GM21723 (cell line): ENCODE measurements at regions not wholly inside any gene's neighbourhood (a gene's known extent, or its start where the extent isn't known, plus 50 kb on each side); places are given as distances from the start of the nearest gene placed in this dataset.
"Not testable (repeated sequence)": the region's sequence is repeated elsewhere in the genome, so short reads cannot be mapped to it uniquely, and the experiment has no call there.

Experiments used
- ATAC-seq: cut with Tn5 transposase; IDR thresholded peaks from one replicate; pipeline ENCODE4 v1.9.1; 2021; ENCODE audit warnings: mild to moderate bottlenecking, moderate library complexity; ENCODE audit not compliant: unreplicated experiment

DNA sequence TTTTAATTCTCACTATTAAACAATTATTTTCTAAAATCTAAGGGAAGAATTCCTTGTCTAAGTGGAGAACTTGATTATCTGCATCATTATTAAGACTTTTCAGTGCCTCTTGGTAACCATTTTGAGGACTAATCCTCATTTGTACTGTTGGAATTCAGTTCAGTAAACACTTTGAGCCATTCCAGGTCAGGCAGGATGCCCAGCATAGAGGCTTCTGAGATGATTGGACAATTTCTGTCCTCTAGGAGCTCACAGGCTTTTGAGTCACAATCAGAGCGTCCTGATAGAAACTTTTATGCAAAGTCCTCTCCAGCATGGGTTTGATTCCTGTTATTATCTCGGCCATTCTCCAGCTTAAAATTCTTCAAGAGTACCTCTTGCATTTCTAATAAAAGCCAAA is 1304.6 kb downstream of the EPHA7 start:
- no peak for ATAC-seq

DNA sequence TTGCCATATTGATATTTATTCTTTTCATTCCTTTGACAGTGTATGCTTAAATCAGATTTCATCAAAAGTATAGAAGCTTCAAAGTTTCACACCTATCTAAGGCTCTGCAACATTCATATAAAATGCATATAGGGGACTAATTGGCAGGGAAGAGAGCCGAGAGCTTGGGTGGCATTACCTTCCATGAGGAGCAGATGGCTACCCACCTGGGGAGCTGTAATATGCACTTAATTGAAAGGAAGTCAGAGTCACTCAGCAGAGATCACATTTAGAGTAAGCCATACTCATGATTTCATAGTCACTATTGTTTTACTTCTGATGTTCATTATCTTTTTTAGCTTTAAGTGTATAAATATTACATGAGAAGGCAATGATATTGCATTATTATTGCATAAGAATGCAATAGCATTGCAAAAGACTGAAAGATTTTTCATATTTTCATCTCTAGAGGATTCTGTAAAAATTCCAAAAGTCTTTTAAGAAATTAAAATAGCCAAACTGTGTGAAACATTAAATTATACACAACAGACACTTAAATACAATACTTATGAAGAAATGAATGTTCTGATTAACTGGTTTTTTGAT is 1305.2 kb downstream of the EPHA7 start:
- no peak for ATAC-seq

DNA sequence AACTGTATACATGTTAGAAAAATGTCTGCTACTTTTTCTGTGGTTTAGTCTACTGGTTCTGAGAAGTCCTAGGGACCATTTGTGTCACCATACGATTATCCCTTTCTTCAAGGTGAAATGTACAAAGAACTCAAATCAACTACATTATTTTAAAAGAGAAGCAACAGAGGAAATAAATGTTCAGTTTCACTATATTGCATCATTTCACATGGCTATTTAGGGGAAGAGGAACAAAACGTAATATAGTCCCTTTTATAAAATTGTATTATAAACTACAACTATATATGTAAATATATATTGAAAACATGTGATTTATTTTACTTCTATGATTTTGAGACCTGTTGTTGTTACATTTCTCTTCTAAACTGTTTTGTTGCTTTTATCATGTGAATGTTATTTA is 1308.0 kb downstream of the EPHA7 start:
- no peak for ATAC-seq

DNA sequence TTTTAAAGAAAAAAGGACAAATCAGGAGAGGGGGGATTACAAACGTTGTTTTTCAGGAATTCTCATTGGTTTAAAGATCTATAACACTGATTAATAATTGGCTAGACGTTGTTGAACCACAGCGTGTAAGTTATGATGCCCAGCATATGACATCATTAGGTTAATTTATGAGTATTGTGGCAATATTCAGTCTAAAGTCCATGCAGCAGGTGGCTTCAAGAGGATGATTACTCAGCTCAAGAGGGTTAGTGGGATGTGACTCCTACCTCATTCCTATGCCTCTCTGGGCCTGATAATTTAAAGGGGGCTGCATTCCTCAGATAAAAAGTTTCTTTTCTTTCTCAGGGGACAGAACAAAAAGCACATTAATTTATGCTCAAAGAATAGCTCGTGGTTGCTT is 1309.0 kb downstream of the EPHA7 start:
- ATAC-seq = no peak

DNA sequence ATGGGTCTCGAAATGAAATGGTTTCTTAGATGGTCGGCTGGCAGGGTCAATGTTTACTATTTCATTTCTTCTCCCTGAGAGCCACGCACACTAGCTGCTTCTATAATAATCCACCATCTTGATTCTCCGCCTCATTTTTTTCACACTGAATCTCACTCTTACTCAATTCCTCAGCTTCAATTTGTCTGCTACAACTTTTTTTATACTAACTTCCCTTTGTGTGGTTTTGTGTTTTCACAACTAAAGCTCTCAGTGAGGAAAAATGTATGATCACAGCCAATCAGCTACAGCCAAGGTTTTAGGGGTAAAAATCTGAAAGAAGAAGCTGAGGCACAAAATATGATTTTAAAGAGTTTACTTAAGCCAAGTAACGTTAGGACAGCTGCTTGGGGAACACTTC is 1309.4 kb downstream of the EPHA7 start:
- no peak for ATAC-seq

DNA sequence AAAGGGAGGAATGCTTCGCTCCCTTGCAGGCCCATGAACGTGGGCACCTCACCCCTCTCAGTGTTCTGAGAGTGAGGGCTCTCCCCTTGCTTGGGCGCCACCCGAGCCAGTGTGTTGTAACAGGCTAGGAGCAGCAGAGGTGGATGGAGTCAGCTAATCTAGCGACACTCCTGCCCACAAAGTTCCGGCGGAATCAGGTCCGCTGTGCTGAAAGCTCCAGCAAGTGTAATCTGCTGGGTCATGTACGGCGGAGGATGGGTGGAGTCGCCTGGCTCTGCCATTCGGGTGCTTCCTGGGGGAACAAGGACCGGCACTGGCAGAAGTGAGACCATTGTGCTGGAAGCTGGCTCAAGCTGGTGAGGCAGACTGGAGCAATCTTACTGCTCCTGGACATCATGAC is 1310.1 kb downstream of the EPHA7 start:
- ATAC-seq = no peak

DNA sequence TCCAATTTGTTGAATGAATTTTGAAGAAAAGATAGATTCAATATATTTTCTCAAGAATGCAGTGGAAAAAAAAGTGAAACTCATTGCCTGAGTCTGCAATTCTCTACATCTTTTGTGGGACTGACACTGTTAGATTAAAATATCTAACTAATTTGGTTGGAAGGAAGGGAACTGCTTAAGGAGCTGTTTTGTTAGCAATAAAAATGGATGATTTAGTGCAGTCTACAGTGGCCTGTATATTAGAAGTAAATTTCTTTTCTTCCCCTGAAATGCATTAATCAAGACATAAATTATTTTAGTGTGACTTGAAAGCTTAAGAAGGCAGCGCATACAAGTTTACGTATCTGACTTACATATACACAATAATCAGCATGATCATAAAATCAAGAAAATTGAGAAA is 1332.6 kb downstream of the EPHA7 start:
- ATAC-seq = no peak

DNA sequence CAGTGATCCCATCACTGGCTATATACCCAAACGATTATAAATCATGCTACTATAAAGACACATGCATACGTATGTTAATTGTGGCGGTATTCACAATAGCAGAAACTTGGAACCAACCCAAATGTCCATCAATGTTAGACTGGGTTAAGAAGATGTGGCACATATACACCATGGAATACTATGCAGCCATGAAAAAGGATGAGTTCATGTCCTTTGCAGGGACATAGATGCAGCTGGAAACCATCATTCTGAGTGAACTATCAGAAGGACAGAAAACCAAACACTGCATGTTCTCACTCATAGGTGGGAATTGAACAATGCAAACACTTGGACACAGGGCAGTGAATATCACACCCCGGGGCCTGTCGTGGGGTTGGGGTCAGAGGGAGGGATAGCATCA is 1335.4 kb downstream of the EPHA7 start:
- ATAC-seq = not testable (repeated sequence)

DNA sequence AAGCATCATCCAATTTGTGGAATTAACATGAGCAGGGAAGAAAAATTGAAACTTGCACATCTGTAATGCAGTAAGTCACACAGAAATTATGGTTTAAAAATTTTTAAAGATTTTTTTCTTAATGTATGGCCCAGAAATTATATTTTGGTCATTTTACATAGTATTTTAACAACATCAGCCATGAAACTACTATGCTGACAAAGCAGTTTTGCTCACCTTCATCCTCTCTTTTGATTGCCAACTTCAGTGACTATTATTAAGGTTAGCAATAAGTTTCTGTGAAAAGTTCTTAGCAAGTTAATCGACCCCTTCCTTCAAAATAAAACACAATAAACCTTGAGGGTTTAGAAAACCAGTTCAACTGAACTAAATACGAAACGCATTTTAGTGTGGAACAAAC is 1347.0 kb downstream of the EPHA7 start:
- no peak for ATAC-seq

DNA sequence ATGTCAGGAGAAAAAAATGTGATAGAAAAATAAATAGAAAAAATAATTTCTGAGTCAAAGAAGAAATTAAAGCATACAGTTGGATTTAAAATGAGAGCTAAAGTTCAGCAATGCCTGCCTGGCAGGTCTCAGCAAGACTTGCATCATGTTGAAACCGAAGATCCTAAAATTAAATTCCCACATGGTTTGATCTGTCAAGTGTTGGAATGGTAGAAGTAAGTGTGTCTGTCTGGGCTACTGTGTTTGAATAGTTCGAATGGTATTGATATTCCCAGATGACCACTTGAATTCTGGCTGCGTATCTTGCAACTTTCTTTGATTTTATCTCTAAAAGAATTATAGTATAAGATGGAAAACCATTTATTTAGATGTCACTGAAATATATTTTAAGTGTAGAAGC is 1349.6 kb downstream of the EPHA7 start:
- ATAC-seq = no peak

DNA sequence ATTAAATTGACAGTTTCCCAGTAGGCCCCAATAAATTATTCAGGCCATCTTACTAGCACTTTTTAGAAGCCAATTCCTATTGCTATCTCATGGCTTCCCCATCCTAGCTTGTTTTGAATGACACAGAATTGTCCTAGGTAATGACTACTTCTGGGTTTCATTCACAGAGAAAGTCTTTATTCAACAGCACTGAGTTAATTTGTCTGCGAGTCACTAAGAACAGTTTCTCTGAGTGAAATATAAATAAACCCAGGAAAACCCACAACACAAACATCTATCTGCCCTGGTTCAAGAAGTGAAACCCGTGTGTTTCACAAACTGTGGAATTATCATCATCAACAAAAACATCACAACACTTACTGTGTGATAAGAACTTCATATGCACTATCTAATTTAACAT is 1366.8 kb downstream of the EPHA7 start:
- no peak for ATAC-seq

DNA sequence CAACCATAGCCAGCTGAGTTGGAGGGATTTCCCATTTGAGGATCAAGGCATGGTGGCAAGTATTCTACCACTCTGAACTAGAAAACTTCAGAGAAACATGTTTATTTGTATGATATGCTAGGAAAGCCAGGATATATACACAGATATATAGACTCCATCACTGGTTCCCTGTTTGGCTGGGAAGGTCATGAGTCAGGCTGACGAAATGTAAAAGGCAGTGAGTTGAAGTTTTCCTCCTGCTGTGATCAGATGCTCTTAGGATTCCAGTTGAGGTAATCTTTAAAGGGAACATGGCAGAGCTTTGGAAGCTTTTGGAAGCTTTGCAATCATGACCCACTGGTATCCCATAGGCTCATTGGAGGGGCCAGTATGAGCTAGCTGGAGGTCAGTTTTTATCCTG is 1369.1 kb downstream of the EPHA7 start:
- ATAC-seq = no peak

DNA sequence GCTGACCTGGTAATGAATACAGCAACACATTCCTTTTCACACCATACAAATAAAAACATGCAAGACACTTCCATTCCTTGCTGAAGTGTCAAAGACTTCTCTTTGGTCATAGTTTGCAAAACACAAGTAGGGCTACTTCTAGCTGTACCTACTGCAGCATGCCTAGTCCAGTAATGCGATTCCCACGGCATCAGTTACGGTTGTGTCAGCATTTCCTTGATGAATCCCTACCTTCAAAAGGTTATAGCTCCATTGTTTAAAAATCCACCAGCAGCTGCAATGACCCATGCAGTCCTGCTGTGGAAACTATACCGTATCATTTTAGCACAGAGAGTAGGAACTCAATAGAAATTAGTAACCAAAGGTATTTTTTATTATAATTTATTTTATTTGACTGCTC is 1371.5 kb downstream of the EPHA7 start:
- ATAC-seq = no peak

DNA sequence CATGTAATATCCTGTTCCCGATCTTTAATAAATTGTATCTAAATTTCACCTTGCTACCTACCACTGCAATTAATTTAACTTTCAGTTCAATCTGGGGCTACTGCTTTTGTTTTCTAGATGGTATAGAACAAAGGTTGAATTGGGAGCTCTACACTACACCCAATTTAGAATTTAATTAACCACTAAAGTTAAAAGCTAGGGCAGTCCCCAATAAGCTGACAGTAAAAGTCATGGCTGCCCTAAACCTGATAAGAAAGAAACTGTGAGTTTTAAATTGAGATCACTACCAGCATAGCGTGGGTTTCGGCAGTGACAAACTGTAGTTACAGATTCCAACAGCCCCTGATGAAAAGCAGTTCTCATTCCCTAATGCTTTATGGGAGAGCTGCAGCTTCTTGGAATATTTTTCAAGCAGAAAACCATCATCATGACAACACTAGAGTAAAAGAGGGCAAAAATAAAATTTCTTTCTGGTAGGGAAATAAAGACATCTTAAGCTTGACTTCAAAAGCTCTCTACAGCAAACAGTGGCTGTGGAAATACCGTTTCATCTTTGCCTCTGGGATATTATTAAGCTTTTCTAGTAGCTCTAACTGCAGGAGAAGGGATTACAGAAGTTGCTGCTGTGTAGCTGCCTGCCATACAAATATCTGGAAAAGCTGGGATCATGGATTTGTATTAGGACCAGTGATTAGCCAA is 1372.1 kb downstream of the EPHA7 start:
- no peak for ATAC-seq

DNA sequence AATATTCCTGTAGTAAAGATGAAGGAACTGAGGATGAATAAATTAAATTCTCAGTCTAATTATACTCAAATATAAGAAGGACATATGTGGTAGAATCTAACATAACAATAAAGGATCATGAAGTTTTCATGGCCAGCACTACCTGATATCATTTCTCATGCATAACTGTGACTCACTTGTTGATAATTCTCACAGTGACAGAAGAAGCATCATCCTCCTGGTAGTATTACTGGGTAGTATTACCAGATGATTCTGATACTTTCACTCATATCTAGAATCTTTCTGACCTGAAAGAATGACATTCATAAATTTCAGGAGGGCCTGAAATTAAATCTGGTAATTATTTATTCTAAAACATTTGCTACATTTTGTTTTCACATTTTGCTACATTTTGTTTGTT is 1375.0 kb downstream of the EPHA7 start:
- ATAC-seq = no peak

DNA sequence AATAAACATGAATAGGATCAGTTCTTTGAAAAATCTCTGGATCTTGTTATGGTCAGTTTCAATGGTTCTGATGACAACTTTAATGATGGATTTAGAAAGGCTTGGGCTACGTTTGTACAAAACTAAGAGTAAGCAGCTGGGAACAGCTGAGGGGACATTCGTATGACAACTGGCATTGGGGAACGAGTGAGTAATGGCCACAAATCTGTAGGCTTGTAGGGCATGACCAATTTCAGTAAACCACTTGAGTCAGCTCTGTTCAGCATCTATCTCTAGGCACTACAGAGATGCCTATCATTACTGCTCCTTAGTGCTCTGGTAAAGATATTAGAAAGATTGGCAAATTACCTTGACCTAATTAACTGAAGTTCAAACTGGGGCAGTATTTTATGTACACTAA is 1375.6 kb downstream of the EPHA7 start:
- no peak for ATAC-seq

DNA sequence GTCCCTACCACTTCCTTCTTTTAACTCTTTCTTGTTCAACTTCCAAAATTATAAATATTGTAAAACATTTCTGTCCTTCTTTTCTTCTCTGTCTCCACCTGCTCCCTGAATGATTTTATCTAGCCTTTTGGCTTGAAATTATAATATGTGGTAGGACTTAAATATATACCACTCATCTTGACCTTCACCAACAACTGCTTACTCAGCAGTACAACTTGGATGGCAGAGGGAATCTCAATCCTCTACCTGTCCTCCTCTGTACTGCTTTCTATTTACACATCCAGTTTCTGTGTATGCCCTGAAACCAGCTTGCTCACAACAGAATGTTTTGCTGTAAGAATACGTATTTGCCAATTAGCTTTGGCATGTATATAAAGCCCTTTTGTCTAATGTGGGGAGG is 1392.5 kb downstream of the EPHA7 start:
- no peak for ATAC-seq

DNA sequence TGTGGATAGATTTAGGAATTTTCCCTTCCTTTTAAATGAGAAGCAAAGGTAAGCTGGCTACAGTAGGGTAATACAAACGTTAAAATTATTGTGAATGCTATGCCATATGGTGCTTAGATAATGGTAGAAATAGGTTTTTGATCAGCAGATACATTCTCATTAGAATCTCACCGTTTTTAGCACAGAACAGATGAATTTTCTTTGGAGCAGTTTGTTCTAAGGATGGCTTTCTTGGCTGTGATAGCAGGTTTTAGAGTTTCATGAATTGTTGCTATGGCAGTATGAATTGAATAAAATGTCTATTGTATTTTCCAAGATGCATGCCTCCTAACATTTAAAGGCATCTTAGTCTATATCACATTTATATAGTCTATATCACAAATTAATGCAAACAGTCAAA is 1394.5 kb downstream of the EPHA7 start:
- no peak for ATAC-seq

DNA sequence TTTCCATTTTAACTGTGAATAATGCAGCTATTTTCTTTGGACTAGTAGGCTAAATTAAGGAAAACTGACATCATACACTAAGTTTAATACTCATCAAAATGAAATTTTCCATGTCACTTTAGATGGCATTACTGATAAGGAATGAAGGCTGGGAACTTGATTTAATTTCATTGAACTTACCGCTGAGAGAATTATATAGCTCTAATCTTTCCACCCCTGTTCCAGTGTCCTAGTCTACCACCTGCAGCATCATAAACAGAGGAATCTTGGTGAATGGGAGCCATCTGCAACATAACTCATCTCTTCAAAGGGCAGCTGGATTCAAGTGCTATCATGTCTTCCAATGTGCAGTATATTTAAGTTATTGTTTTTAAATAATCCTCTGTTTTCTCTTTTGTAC is 1395.2 kb downstream of the EPHA7 start:
- ATAC-seq = no peak

DNA sequence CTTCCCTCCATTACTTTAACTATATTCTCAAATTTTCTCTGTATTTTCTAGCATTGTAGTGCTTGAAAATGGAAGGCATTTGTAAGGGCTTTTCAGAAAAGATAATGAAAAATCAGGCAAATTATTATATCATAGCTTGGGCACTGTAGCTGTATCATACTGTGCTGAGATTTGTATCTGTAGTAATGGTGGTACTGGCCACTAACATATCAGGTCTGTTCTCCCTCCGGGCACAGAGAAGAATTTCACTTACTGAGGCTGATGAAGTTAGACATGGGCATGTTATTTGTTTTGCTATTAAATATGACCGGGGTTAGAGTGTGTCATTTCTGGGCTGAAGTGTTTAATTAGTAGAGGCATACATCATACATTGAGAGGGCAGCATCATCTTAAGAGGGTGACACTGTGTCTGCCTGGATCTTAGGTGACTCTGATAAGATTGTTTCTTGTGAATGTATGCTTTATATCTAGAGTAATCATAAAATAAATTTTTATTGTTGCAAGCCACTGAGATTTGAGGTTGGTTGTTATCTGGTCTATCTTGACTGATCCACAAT is 1395.9 kb downstream of the EPHA7 start:
- no peak for ATAC-seq

DNA sequence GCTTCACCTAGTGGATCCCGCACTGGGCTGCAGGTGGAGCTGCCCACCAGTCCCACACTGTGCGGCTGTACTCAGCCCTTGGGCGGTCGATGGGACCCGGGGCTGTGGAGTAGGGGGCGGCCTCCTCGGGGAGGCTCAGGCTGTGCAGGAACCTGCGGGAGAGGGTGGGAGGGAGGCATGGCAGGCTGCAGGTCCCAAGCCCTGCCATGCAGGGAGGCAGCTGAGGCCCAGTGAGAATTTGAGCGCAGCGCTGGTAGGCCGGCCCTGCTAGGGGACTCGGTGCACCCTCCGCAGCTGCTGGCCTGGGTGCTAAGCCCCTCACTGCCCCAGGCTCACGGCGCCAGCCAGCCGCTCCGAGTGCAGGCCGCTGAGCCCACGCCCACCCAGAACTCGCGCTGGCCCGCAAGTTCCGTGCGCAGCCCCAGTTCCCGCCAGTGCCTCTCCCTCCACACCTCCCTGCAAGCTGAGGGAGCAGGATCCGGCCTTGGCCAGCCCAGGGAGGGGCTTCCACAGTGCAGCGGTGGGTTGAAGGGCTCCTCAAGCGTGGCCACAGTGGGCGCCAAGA is 1407.6 kb downstream of the EPHA7 start:
- ATAC-seq = no peak

DNA sequence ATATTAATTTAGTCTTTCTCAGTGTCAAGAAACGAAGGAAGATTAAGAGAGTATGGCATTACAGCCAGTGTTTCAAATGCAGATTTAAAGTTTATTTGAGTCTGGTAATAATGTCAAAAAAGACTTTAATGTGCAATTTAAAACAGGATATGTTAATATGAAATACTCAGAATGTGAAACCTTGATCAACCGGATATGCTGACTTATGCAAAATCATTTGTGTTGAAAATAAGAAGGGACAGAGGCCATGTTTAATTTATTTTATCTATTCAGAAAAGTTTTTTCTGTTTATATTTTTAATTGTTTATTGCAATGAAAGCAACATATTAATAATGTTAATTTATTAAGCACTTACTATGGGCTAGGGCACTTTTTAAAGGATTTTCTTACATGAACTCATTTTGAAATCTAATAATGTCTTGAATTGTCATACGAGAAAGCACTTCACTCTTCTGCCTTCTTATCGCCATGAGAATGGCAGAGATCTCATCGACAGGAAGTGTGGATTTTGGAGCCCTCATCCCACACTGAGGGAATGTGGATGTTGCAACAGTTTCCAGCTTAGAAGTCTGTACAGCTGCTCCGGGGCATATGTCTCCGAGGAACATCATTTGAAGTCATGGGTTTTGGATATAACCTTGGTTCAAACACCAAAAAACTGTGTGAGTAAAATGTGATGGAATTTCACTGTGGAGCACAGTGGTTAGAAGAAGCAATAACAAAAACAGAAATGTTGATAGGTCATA is 1410.4 kb downstream of the EPHA7 start:
- ATAC-seq = no peak
